GM18861 (cell line): ENCODE measurements at regions not wholly inside any gene's neighbourhood (a gene's known extent, or its start where the extent isn't known, plus 50 kb on each side); places are given as distances from the start of the nearest gene placed in this dataset.
A peak's percentile ranks its signal among the peaks of the same experiment; 100 is the strongest.

Experiments used
- ATAC-seq: cut with Tn5 transposase; IDR thresholded peaks from one replicate; pipeline ENCODE4 v1.9.1; 2021; ENCODE audit not compliant: unreplicated experiment

- ATAC-seq = no peak
Observed at GRCh38 chr21:28758042-28758882, 234.4 kb downstream of the LTN1 start.

GRCh38 chr21:28754862-28755261 is 237.8 kb downstream of the LTN1 start:
- ATAC-seq = no peak

DNA sequence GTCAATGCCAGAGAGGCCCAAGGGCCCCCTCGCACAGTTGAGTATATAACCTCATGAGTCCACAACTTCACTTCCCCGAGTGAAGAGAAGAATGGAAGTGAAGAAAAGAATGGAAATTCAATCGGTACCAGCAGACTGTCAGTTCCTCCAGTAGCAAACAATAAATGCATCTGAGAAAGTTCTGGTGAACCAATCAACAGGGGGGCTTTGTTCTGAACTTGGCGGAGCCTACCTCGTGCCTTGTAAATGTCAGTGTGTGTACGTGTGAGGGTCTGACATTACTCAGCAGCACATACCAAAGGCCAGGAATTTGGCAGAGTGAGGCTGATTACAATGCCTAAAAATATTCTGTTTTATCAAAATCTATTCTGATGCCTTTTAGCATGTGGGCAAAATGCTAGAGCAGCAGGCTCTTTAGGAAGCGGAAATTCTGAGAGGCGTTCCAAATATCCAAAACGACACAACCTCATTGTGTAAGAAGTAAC is 238.5 kb downstream of the LTN1 start:
- no peak for ATAC-seq

DNA sequence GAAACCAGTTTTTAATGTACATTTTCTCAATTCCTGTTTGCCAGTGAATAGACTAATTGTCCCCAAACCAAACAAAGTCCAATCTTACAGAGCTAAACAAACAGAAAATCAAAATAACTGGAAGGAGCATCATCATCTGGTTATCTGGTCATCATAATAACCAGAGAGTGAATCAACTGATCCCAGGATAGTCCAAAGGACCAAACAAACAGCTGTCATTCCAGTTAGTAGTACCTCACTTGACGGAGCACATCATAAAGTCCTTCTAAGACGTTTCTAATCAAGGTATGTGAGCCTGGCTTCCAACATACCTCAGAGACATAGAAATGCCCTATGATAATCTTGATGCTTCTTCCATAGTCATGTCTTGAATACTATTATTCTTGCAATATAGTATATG is 240.5 kb downstream of the LTN1 start:
- no peak for ATAC-seq

DNA sequence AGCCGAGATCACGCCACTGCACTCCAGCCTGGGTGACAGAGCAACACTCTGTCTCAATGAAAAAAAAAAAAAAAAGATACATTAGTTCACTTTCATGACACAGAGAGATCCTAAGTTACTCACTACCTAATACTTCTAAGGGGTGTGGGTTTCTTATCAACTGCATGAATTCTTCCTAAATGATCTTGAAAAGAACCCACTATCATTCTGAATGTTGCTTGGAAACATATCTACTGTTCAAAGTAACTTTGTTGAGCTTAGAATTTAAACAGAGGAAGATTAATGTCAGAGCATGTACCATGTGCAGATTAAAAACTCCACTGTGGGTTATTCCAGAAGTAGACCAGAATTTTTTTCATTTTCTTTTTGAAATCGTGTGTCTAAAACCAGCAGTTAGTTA is 241.5 kb downstream of the LTN1 start:
- ATAC-seq = no peak

DNA sequence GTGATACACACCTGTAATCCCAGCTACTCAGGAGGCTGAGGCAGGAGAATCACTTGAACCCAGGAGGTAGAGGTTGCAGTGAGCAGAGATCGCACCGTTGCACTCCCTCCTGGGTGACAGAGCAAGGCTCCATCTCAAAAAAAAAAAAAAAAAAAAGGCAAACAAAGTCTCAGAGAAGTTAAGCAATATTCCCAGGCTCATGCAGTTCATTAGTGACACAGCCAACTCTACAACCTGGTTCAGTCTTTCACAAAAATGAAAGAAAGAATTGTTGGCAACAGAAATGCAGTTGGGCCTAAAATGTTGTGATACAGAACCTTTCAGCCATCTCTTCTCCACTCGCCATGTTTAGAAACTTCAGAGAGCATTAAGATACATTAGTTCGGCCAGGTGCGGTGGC is 242.1 kb downstream of the LTN1 start:
- ATAC-seq = no peak

DNA sequence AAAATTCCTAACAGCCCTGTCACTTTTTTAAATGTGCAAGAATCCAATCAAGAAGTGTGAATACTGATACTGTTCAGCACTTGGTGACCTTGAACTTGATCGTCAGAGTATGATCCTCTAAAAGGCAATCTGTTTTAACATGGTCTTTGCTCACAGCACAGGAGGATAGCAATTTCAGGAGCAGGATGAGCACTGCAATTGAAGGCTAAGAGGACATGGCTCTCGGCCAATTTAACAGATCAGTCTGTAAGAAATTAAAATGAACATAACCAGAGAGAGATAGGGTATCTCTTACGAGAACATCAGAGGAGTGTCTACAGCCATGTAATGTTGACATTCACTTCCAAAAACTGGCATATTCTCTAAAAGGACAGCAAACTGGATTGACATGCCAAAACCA is 243.1 kb downstream of the LTN1 start:
- no peak for ATAC-seq

GRCh38 chr21:28747464-28747863 is 245.2 kb downstream of the LTN1 start:
- no peak for ATAC-seq

- ATAC-seq = no peak
Observed at GRCh38 chr21:28746166-28746565, 246.5 kb downstream of the LTN1 start.

- peak; percentile 83 for ATAC-seq
Observed at GRCh38 chr21:28745131-28746016, 247.3 kb downstream of the LTN1 start.

- ATAC-seq = no peak
Observed at GRCh38 chr21:28743723-28744122, 249.0 kb downstream of the LTN1 start.

GRCh38 chr21:28742527-28742926 is 250.2 kb downstream of the LTN1 start:
- no peak for ATAC-seq

- ATAC-seq = no peak
Observed at GRCh38 chr21:28740125-28740524, 252.6 kb downstream of the LTN1 start.

DNA sequence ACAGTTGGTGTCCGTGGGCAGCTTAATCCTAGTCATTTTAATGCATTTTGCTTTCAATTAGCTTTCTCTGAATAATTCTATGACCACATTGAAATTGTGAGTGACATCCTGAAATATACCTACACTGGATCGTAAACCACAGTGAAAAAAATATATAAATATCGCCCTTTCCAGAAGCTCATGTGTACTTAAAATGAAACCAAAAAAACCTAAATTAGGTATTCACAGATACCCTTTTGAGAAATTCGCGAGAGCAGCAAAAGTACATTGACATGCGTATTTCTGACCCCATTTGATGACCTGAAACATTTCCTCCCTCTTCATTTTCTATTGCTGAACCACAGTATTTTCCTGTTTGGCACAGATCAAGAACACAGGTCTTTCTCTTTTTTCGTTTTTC is 253.8 kb downstream of the LTN1 start:
- ATAC-seq = no peak

GRCh38 chr21:28738420-28738704 is 254.3 kb downstream of the LTN1 start:
- ATAC-seq = no peak

- no peak for ATAC-seq
Observed at GRCh38 chr21:28737674-28738419, 254.8 kb downstream of the LTN1 start.

GRCh38 chr21:28734522-28735175 is 258.0 kb downstream of the LTN1 start:
- ATAC-seq = no peak

DNA sequence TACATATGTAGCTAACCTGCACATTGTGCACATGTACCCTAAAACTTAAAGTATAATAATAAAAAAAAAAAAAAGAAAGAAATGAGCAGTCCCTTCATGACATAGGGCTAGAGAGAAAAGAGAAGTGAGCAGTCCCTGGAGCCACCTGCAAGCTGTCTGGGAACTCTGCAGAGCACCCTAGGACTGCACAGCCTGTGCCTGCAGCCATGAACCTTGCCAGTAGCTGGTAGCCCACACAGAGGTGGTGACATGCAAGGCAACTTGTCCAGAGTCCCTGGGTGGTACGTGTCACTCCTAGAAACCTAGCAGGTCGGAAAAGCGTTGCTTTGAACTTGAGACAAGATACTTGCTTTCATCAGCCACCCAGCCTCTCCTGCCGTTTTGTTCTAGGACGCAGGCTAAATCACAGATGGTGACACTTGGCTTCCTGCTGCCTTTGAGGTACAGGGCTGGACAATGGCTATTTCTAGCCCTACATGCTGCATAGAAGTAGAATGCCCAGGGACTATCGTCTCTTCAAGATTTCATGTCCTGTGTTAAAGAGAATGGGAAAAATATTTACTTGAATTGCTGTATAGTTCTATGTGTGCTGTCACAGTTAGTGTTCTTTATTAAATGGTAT is 260.9 kb downstream of the LTN1 start:
- ATAC-seq = no peak

DNA sequence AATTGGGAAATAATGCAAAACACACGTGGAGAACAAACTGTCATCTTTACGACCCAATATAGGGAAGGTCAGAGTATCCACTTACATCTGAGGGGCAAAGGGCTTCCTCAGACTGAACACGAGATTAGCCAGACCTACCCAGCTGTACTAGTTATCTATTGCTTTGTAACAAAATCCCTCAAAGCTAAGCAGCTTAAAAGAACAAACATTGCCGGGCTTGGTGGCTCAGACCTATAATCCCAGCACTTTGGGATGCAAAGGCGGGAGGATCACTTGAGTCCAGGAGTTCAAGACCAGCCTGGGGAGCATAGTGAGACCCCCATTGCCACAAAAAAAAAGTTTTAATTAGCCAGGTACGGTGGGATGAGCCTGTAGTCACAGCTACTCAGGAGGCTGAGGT is 262.8 kb downstream of the LTN1 start:
- ATAC-seq = no peak

DNA sequence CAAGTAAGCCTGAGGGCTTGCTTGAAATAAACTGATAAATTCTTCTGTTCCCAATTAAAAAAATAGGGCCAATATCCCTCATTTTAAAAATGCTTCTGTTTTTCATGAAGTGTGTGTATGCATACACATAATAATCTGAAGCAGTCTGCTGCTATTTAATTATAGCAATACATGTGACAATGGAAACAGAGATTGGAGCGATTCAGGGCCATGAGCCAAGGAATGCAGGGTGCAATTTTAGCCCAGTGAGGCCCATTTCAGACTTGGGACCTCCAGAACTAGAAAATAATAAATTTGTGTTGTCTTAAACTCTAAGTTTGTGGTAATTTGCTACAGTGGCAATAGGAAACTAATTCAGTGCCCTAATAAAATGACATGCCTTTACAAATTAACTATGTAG is 264.9 kb downstream of the LTN1 start:
- no peak for ATAC-seq

- no peak for ATAC-seq
Observed at GRCh38 chr21:28725396-28725795, 267.3 kb downstream of the LTN1 start.
